H1 (cell line): ENCODE measurements at regions not wholly inside any gene's neighbourhood (a gene's known extent, or its start where the extent isn't known, plus 50 kb on each side); places are given as distances from the start of the nearest gene placed in this dataset.

Experiments
- CBX8 ChIP-seq: fragments of 300-800, 300-1000 bp; sonication (generic); IDR thresholded peaks from 2 replicates; pipeline ENCODE4 v1.7.1; 2016; ENCODE audit warnings: low read depth, low read length, borderline replicate concordance

DNA sequence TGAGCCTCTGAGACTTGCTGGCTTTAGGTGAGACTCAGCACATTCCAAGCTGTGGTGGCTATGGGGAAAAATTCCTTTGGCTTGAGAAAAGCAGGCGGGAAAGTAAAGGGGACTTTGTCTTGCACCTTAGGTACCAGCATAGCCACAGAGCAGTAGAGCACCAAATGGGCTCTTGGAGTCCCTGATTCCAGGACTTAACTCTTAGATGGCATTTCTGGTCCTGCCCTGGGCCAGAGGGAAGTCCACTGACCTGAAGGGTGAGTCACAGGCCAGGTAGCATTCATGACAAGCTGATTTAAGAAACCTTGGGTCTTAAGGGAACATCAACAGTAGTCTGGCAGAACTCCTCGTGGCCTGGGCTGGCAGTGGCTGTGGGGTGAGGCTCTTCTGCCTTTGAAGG is 344.7 kb downstream of the DUSP10 start (continued):
- TF ChIP-seq CBX8, result no peak
